A673 (cell line): ENCODE measurements at regions not wholly inside any gene's neighbourhood (a gene's known extent, or its start where the extent isn't known, plus 50 kb on each side); places are given as distances from the start of the nearest gene placed in this dataset.

Source experiments
- CTCF ChIP-seq: fragments of 300-800, 200-600 bp; sonication (generic); conservative IDR thresholded peaks from 2 replicates; pipeline ENCODE4 v1.5.1; 2017; ENCODE audit warnings: low read depth, mild to moderate bottlenecking, antibody characterized with exemption, low read length, moderate library complexity, mixed read lengths
- EZH2 ChIP-seq: fragments of 200-600 bp; sonication (generic); IDR thresholded peaks from 2 replicates; pipeline ENCODE4 v1.6.1; 2017; ENCODE audit warnings: borderline replicate concordance, low read depth, mild to moderate bottlenecking, mixed read lengths, antibody characterized with exemption, low read length; ENCODE audit not compliant: poor library complexity, severe bottlenecking

- TF ChIP-seq CTCF (no peak), EZH2 (no peak)
These were observed 56.2 kb downstream of the RASSF10 start for GRCh38 chr11:13065200-13065787.
